ENCODE measurements at regions not wholly inside any gene's neighbourhood (a gene's known extent, or its start where the extent isn't known, plus 50 kb on each side); places are given as distances from the start of the nearest gene placed in this dataset.

DNA sequence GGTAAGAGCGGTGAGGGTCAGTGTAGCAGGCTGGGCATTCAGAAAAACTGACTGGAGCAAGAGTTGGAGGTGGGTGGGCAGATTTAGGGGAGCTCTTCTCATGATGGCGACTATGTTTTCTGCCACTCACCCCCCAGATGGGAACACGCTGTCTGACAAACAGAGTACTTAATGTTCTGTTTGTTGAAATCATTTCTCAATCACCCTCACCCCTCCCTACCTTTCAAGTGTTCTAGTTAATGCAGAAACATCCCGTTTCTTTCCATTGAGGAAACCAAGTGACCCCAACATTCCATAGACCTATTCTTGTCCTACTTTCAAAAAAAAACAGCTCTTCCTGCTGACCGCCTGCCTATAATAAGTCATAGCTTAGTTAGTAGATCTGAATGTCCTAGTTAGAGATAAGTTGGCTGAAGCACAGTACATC is 132.5 kb upstream of the NEDD9 start:
- H3K4me3 ChIP-seq, result no peak overlapping the region
- H3K9me3 ChIP-seq, result no peaks in the 10 kb centered on the region
- H3K36me3 ChIP-seq, result no peaks in the 10 kb centered on the region
- H3K27ac ChIP-seq, result peak overlapping the region; percentile 83 to 96 (median 90)
- DNase-seq (peak in 1 of 2 donors; percentile 63), ATAC-seq (ENCODE audit: low FRiP score in 2 of 2) (peak; percentile 69 to 90)
- WGBS, 2 donors, result 35 to 40% methylated on average over 5 of the region's 5 CpGs
- H3K27me3 ChIP-seq, result no peaks in the 10 kb centered on the region
- H3K4me1 ChIP-seq, result peaks cover 42 to 66% (median 56%) of the 10 kb centered on the region in 4 donors
- TF ChIP-seq, protein P1, sequence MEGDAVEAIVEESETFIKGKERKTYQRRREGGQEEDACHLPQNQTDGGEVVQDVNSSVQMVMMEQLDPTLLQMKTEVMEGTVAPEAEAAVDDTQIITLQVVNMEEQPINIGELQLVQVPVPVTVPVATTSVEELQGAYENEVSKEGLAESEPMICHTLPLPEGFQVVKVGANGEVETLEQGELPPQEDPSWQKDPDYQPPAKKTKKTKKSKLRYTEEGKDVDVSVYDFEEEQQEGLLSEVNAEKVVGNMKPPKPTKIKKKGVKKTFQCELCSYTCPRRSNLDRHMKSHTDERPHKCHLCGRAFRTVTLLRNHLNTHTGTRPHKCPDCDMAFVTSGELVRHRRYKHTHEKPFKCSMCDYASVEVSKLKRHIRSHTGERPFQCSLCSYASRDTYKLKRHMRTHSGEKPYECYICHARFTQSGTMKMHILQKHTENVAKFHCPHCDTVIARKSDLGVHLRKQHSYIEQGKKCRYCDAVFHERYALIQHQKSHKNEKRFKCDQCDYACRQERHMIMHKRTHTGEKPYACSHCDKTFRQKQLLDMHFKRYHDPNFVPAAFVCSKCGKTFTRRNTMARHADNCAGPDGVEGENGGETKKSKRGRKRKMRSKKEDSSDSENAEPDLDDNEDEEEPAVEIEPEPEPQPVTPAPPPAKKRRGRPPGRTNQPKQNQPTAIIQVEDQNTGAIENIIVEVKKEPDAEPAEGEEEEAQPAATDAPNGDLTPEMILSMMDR (IDR thresholded peaks at IDR 0.05), result no peak
- TF ChIP-seq POLR2A (IDR thresholded peaks at IDR 0.05) (peak in 2 of 4 donors; percentile 27 to 60), POLR2AphosphoS5 (IDR thresholded peaks at IDR 0.05) (peak; percentile 84 to 98), EP300 (IDR thresholded peaks at IDR 0.05) (peak; percentile 98 to 100 (median 100))

DNA sequence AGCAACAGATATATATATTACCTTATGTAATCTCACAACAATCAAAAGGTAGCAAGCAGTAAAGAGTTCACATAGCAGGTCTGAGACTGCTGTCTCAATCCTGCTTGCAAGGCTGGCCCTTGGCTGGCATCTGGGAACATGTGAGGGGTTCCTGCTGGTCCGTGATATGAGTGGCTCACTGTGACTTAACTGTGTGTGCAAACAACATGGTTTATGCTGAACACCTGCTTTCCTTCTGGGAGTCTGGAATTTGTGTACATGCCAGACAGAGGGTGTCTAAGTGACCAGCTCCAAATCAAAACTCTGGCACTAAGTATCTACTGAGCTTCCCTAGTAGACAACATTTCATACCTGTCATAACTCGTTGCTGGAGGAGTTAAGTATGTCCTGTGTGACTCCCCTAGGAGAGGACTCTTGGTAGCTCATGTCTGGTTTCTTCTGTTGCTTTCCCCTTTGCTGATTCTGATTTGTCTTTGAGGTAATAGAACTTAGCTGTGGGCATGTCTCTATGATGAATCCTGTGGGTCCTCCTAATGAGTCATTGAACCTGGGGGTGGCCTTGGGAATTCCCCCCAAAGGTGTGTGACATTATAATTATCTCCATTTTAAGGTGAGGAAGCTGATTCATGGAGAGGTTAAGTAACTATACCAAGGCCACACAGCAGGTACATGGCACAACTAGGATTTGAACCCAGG is 131.6 kb upstream of the NEDD9 start:
- TF ChIP-seq EP300 (IDR thresholded peaks at IDR 0.05) (no peak), POLR2AphosphoS5 (IDR thresholded peaks at IDR 0.05) (no peak), POLR2A (IDR thresholded peaks at IDR 0.05) (no peak)
- TF ChIP-seq, protein P1 (IDR thresholded peaks at IDR 0.05), result no peak
- H3K27me3 ChIP-seq, result no peaks in the 10 kb centered on the region
- H3K4me1 ChIP-seq, result peaks cover 49 to 70% (median 56%) of the 10 kb centered on the region in 4 donors
- no peaks in the 10 kb centered on the region for H3K9me3 ChIP-seq
- H3K4me3 ChIP-seq, result no peak overlapping the region
- ATAC-seq (ENCODE audit: low FRiP score in 2 of 2) (no peak), DNase-seq (no peak)
- H3K36me3 ChIP-seq, result no peaks in the 10 kb centered on the region
- peak overlapping the region; percentile 83 to 96 (median 90) for H3K27ac ChIP-seq
- WGBS, 2 donors, result 47 to 60% methylated on average over 2 of the region's 2 CpGs

DNA sequence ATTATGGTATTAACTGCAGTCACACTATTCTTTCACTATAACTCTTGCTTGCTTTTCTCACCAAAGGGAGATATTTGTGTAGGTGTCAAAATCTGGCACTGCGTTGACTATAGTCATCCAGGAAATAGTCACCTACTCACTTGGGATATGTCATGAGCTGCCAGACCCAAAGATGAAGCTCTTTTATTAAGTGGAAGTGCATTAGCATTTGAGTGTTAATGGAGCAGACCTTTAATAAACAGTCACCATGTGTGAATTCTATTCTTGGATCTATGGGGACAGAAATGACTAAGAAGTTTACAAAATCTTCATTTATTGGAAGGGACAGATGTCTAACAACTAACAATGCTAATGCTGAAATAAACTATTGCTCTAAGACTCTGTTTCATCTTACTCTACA is 130.1 kb upstream of the NEDD9 start:
- H3K36me3 ChIP-seq, result no peaks in the 10 kb centered on the region
- no peak for ATAC-seq (ENCODE audit: low FRiP score in 2 of 2)
- WGBS, 2 donors, result 68 to 78% methylated on average over 1 of the region's 1 CpG
- peaks cover 59 to 76% (median 65%) of the 10 kb centered on the region in 4 donors for H3K4me1 ChIP-seq
- no peak for DNase-seq
- H3K9me3 ChIP-seq, result no peaks in the 10 kb centered on the region
- H3K4me3 ChIP-seq, result no peak overlapping the region
- peak overlapping the region in 3 of 4 donors; percentile 46 to 96 (median 90) for H3K27ac ChIP-seq
- TF ChIP-seq EP300 (IDR thresholded peaks at IDR 0.05) (no peak), POLR2AphosphoS5 (IDR thresholded peaks at IDR 0.05) (no peak), POLR2A (IDR thresholded peaks at IDR 0.05) (no peak)
- TF ChIP-seq, protein P1 (IDR thresholded peaks at IDR 0.05), result no peak
- no peaks in the 10 kb centered on the region for H3K27me3 ChIP-seq

DNA sequence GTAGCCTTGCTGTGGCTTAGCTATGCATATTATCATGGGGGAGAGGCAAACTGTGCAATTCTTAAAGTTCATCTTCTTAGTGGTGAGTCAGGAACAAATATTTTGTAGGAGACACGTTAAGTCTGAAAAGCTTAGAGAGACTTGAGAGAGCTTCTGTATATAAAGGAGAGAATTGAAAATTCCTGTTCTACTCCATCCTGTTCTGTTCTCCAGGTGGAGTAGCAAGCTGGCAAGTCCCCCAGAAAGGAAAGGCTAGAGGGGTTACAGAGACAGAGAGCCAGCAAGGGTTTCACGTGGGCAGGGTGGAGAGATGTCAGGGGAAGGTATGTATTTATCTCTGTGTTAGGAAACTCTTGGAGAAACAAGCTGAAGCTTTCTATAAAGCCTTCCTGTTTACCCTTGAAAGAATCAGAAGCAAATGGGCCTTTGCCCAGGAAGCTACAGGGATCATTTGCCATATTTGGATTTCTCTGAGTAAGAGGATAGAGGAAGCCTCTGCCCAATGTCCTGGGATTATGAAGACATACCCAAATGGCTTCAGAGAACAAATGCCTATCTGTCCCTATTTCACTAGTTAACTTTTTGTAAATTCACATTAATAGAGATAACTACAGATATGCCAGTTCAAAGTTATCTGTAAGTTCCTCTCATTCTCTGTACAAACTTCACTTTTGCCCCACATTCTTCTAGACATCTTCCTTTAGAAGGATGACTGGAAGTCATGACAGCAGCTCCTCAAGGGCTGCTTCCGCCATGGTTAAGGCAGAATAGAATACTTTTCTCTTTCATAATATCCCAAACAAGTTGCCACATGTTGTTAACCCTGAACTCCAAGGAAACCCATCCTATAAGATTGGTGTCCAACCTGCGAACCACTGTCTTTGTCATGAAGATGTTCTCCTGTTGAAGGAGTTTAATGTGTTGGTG is 126.7 kb upstream of the NEDD9 start:
- no peaks in the 10 kb centered on the region for H3K27me3 ChIP-seq
- whole genome bisulfite sequencing, 2 donors, result 63 to 66% methylated on average over 4 of the region's 4 CpGs
- no peak for TF ChIP-seq POLR2A (IDR thresholded peaks at IDR 0.05)
- peak in 2 of 4 donors; percentile 68 to 75 for TF ChIP-seq EP300 (IDR thresholded peaks at IDR 0.05)
- peak in 1 of 2 donors; percentile 13 for TF ChIP-seq POLR2AphosphoS5 (IDR thresholded peaks at IDR 0.05)
- TF ChIP-seq, protein P1 (IDR thresholded peaks at IDR 0.05), result no peak
- no peaks in the 10 kb centered on the region for H3K36me3 ChIP-seq
- ATAC-seq (ENCODE audit: low FRiP score in 2 of 2) (no peak), DNase-seq (no peak)
- no peaks in the 10 kb centered on the region for H3K9me3 ChIP-seq
- H3K4me1 ChIP-seq, result peaks cover 56 to 78% (median 62%) of the 10 kb centered on the region in 4 donors
- H3K27ac ChIP-seq, result peak overlapping the region; percentile 75 to 90 (median 80)
- no peak overlapping the region for H3K4me3 ChIP-seq

Measured in upper lobe of left lung (tissue), 6 donors.